ENCODE measurements at regions not wholly inside any gene's neighbourhood (a gene's known extent, or its start where the extent isn't known, plus 50 kb on each side); places are given as distances from the start of the nearest gene placed in this dataset.

GRCh38 chr13:70380809-70381208 lies 272.6 kb upstream of the KLHL1 start:
- TF ChIP-seq CTCF (IDR thresholded peaks at IDR 0.05) (no peak), POLR2A (IDR thresholded peaks at IDR 0.05) (no peak)
